OCI-LY1 (cell line): ENCODE measurements at regions not wholly inside any gene's neighbourhood (a gene's known extent, or its start where the extent isn't known, plus 50 kb on each side); places are given as distances from the start of the nearest gene placed in this dataset.

Experiments
- EZH2 ChIP-seq: fragments of 200-600 bp; sonication (generic), shearing (Covaris generic); IDR thresholded peaks from 2 replicates; pipeline ENCODE4 v1.8.0; 2017; ENCODE audit warnings: borderline replicate concordance, mixed run types, mild to moderate bottlenecking, antibody characterized with exemption, low read length, moderate library complexity, mixed read lengths
- TF ChIP-seq, protein P1 (sequence below): fragments of 200-600 bp; sonication (generic), shearing (Covaris generic); IDR thresholded peaks from 2 replicates; pipeline ENCODE4 v1.5.1; 2017; ENCODE audit warnings: mild to moderate bottlenecking, antibody characterized with exemption, low read length, moderate library complexity, mixed read lengths

DNA sequence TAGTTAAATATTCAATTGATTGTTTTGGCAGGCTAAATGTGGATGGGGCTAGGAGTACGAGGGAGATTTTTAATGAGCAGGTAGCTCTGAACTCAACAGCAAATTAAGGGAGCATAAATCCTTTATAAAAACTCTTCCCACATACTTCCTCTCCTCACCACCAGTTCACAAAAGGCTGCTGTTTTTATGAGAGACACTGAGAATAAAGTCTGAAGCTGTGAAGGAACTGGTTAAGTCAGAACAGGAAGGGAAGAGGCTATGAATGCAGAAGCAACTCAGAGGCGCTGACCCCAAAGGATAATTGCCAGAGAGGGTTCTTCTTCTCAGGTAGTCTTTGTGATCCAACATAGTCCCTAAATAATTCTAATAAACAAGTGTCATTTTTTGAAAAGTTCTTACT, 406.1 kb downstream of the GPM6A start:
- TF ChIP-seq EZH2: no peak
- TF ChIP-seq, protein P1, sequence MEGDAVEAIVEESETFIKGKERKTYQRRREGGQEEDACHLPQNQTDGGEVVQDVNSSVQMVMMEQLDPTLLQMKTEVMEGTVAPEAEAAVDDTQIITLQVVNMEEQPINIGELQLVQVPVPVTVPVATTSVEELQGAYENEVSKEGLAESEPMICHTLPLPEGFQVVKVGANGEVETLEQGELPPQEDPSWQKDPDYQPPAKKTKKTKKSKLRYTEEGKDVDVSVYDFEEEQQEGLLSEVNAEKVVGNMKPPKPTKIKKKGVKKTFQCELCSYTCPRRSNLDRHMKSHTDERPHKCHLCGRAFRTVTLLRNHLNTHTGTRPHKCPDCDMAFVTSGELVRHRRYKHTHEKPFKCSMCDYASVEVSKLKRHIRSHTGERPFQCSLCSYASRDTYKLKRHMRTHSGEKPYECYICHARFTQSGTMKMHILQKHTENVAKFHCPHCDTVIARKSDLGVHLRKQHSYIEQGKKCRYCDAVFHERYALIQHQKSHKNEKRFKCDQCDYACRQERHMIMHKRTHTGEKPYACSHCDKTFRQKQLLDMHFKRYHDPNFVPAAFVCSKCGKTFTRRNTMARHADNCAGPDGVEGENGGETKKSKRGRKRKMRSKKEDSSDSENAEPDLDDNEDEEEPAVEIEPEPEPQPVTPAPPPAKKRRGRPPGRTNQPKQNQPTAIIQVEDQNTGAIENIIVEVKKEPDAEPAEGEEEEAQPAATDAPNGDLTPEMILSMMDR: no peak
